GM12891 (cell line): ENCODE measurements at regions not wholly inside any gene's neighbourhood (a gene's known extent, or its start where the extent isn't known, plus 50 kb on each side); places are given as distances from the start of the nearest gene placed in this dataset.

ENCODE experiments used
- POLR2A ChIP-seq: IDR thresholded peaks from 2 replicates; pipeline ENCODE4 v1.6.1; 2011; ENCODE audit warnings: low read depth, low read length, control low read depth
- TAF1 ChIP-seq: IDR thresholded peaks from 2 replicates; pipeline ENCODE4 v1.6.1; 2011; ENCODE audit warnings: low read depth, low read length, control low read depth

DNA sequence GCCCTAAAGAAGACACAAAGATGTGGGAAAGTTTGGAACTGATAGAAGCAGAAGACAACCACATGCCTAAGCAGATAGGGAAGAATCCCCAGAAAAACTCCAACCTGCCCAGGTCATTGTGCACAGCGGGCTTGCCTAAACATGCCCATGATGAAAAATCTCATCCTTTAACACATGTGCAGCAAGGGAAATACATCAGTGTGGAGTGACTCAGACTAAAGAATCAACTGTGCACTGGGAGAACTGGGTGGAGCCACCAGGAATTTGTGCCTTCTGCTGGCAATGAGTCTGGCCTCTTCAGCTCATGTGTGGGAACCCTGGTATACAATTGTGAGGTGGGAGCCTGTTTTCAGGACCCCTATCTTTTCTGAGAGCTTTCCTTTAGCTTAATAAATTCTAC is 398.5 kb downstream of the FSCB start:
- TF ChIP-seq POLR2A (no peak), TAF1 (no peak)
